Ascending aorta (tissue), 2 donors: ENCODE measurements at regions not wholly inside any gene's neighbourhood (a gene's known extent, or its start where the extent isn't known, plus 50 kb on each side); places are given as distances from the start of the nearest gene placed in this dataset.

Experiments
- DNase-seq, 2 donors: peaks; one replicate each; pipeline ENCODE4 v3.0.0-alpha.2; 2019; ENCODE audit warnings: low spot score in 2 of 2
- H3K27ac ChIP-seq, 2 donors: fragments of 200-600 bp; sonication (generic); one replicate each; pipeline ENCODE4 v1.5.1; 2016 to 2017; ENCODE audit warnings: mild to moderate bottlenecking in 1 of 2
- H3K27me3 ChIP-seq: fragments of 200-600 bp; sonication (generic); one replicate; pipeline ENCODE4 v1.5.1; 2017
- H3K36me3 ChIP-seq, 2 donors: fragments of 200-600 bp; sonication (generic); one replicate each; pipeline ENCODE4 v1.5.1; 2016
- H3K4me1 ChIP-seq, 2 donors: fragments of 200-600 bp; sonication (generic); one replicate each; pipeline ENCODE4 v1.5.1; 2016 to 2017; ENCODE audit warnings: mild to moderate bottlenecking in 1 of 2
- H3K4me3 ChIP-seq, 2 donors: fragments of 200-600 bp; sonication (generic); one replicate each; pipeline ENCODE4 v1.5.1; 2016 to 2017; ENCODE audit warnings: mild to moderate bottlenecking in 1 of 2
- H3K9me3 ChIP-seq, 2 donors: fragments of 200-600 bp; sonication (generic); one replicate each; pipeline ENCODE4 v1.5.1; 2016
- CTCF ChIP-seq, 3 experiments: fragments of 200-600 bp in 2 of 3; fragments of 450-650 bp in 1 of 3; sonication (generic) in 2 of 3; IDR thresholded peaks; one replicate each; pipeline ENCODE4 v1.5.1; 2016 to 2019; ENCODE audit warnings: antibody characterized with exemption in 3 of 3, mild to moderate bottlenecking in 1 of 3, moderate library complexity in 1 of 3
- intact Hi-C: fragments of 100-400 bp; cut with DNase I; formaldehyde crosslinking; loops from one replicate; pipeline ENCODE4 v1.15.1; 2023

- no peak for TF ChIP-seq CTCF (IDR thresholded peaks at IDR 0.05)
- Histone ChIP-seq H3K4me3 (no peak overlapping the region), H3K4me1 (no peaks in the 10 kb centered on the region), H3K9me3 (no peaks in the 10 kb centered on the region), H3K27ac (no peak overlapping the region), H3K27me3 (no peaks in the 10 kb centered on the region), H3K36me3 (no peaks in the 10 kb centered on the region)
- intact Hi-C loops = no loop called here
- DNase-seq = no peak
Measured at GRCh38 chr14:79939235-79939634, 272.1 kb downstream of the DIO2 start.

GRCh38 chr14:79938185-79938584 is 273.1 kb downstream of the DIO2 start:
- Histone ChIP-seq H3K36me3 (no peaks in the 10 kb centered on the region), H3K4me3 (no peak overlapping the region), H3K4me1 (no peaks in the 10 kb centered on the region), H3K27me3 (no peaks in the 10 kb centered on the region), H3K27ac (no peak overlapping the region), H3K9me3 (no peaks in the 10 kb centered on the region)
- intact Hi-C loops = no loop called here
- no peak for TF ChIP-seq CTCF (IDR thresholded peaks at IDR 0.05)
- DNase-seq = no peak

- DNase-seq = no peak
- H3K36me3 ChIP-seq = no peaks in the 10 kb centered on the region
- TF ChIP-seq CTCF (IDR thresholded peaks at IDR 0.05) = no peak
- H3K4me3 ChIP-seq = no peak overlapping the region
- no peaks in the 10 kb centered on the region for H3K9me3 ChIP-seq
- H3K27ac ChIP-seq = no peak overlapping the region
- no peaks in the 10 kb centered on the region for H3K27me3 ChIP-seq
- H3K4me1 ChIP-seq = no peaks in the 10 kb centered on the region
- intact Hi-C loops = no loop called here
Measured at GRCh38 chr14:79937433-79937832, 273.9 kb downstream of the DIO2 start.

- Histone ChIP-seq H3K36me3 (no peaks in the 10 kb centered on the region), H3K4me3 (no peak overlapping the region), H3K9me3 (no peaks in the 10 kb centered on the region), H3K4me1 (no peaks in the 10 kb centered on the region), H3K27ac (no peak overlapping the region), H3K27me3 (no peaks in the 10 kb centered on the region)
- no peak for TF ChIP-seq CTCF (IDR thresholded peaks at IDR 0.05)
- intact Hi-C loops = no loop called here
- DNase-seq = no peak
Measured at GRCh38 chr14:79924551-79924950, 286.8 kb downstream of the DIO2 start.

GRCh38 chr14:79920180-79920692 is 291.1 kb downstream of the DIO2 start:
- Histone ChIP-seq H3K4me1 (no peaks in the 10 kb centered on the region), H3K27me3 (no peaks in the 10 kb centered on the region), H3K9me3 (no peaks in the 10 kb centered on the region), H3K4me3 (no peak overlapping the region), H3K27ac (no peak overlapping the region), H3K36me3 (no peaks in the 10 kb centered on the region)
- DNase-seq = no peak
- intact Hi-C loops = no loop called here
- TF ChIP-seq CTCF (IDR thresholded peaks at IDR 0.05) = no peak
